Renal cortex interstitium (tissue), 11 donors: ENCODE measurements at regions not wholly inside any gene's neighbourhood (a gene's known extent, or its start where the extent isn't known, plus 50 kb on each side); places are given as distances from the start of the nearest gene placed in this dataset.

Experiments used
- DNase-seq, 11 donors: peaks; one replicate each; pipeline ENCODE4 v3.0.0-alpha.2; 2013; ENCODE audit warnings: low read depth in 9 of 11, low spot score in 4 of 11; ENCODE audit errors: extremely low read depth in 1 of 11

GRCh38 chr2:175536059-175536458 lies 354.5 kb upstream of the ATP5MC3 start:
- DNase-seq = no peak

- DNase-seq = no peak
These were observed 354.1 kb upstream of the ATP5MC3 start for GRCh38 chr2:175535631-175536030.

GRCh38 chr2:175525975-175526374 lies 344.5 kb upstream of the ATP5MC3 start:
- DNase-seq = no peak

GRCh38 chr2:175523001-175523400 lies 341.5 kb upstream of the ATP5MC3 start:
- DNase-seq = peak in 7 of 11 donors; percentile 5 to 23 (median 16)

GRCh38 chr2:175518206-175518605 lies 336.7 kb upstream of the ATP5MC3 start:
- DNase-seq = no peak

GRCh38 chr2:175516555-175516954 lies 335.0 kb upstream of the ATP5MC3 start:
- DNase-seq = no peak

- no peak for DNase-seq
These were observed 318.7 kb upstream of the ATP5MC3 start for GRCh38 chr2:175500255-175500654.

- DNase-seq = no peak
These were observed 308.9 kb upstream of the ATP5MC3 start for GRCh38 chr2:175490360-175490791.

GRCh38 chr2:175478096-175478768 lies 296.7 kb upstream of the ATP5MC3 start:
- DNase-seq = no peak

GRCh38 chr2:175476948-175477347 lies 295.4 kb upstream of the ATP5MC3 start:
- no peak for DNase-seq

GRCh38 chr2:175476374-175476773 lies 294.9 kb upstream of the ATP5MC3 start:
- DNase-seq = no peak

GRCh38 chr2:175475130-175475529 lies 293.6 kb upstream of the ATP5MC3 start:
- no peak for DNase-seq

GRCh38 chr2:175468431-175469098 lies 287.1 kb upstream of the ATP5MC3 start:
- peak in 5 of 11 donors; percentile 9 to 41 (median 28) for DNase-seq

GRCh38 chr2:175465101-175465500 lies 283.6 kb upstream of the ATP5MC3 start:
- DNase-seq = no peak

- no peak for DNase-seq
These were observed 282.8 kb upstream of the ATP5MC3 start for GRCh38 chr2:175464311-175464670.

- DNase-seq = no peak
These were observed 282.2 kb upstream of the ATP5MC3 start for GRCh38 chr2:175463589-175464310.

GRCh38 chr2:175463169-175463568 lies 281.7 kb upstream of the ATP5MC3 start:
- no peak for DNase-seq

GRCh38 chr2:175462246-175462645 lies 280.7 kb upstream of the ATP5MC3 start:
- no peak for DNase-seq

- DNase-seq = no peak
These were observed 280.3 kb upstream of the ATP5MC3 start for GRCh38 chr2:175461839-175462238.

GRCh38 chr2:175457895-175458448 lies 276.5 kb upstream of the ATP5MC3 start:
- DNase-seq = no peak
